ENCODE measurements at regions not wholly inside any gene's neighbourhood (a gene's known extent, or its start where the extent isn't known, plus 50 kb on each side); places are given as distances from the start of the nearest gene placed in this dataset.
A peak's percentile ranks its signal among the peaks of the same experiment; 100 is the strongest.

GRCh38 chr14:32019276-32019675 lies 57.8 kb upstream of the ARHGAP5 start:
- H3K27ac Mint-ChIP-seq (ENCODE audit: low read depth, unreplicated experiment), result peak overlapping the region; percentile 31
- intact Hi-C loops (cut with micrococcal nuclease), result no loop called here
- no peak for DNase-seq (ENCODE audit: unreplicated experiment)
- ChIA-PET CTCF (interaction anchor here (1.0 kb wide), 2 partner anchors 14 to 20 kb away, joined by 3 to 4 read pairs; no protein-coding TSS in a partner anchor), POLR2A (interaction anchor here (0.9 to 7.9 kb wide), 7 partner anchors 9 to 82 kb away, joined by 3 to 107 read pairs (median 4); partner anchors contain the start of gene ARHGAP5)
- no peaks in the 10 kb centered on the region for H3K36me3 Mint-ChIP-seq (ENCODE audit: insufficient read depth, unreplicated experiment)
- peaks cover 21% of the 10 kb centered on the region for H3K4me1 Mint-ChIP-seq (ENCODE audit: insufficient read depth, unreplicated experiment)
- no TSS peak for BruUV-seq (replicated peaks)
- H3K27me3 Mint-ChIP-seq (ENCODE audit: insufficient read depth, unreplicated experiment), result no peaks in the 10 kb centered on the region
- H3K9me3 Mint-ChIP-seq (ENCODE audit: unreplicated experiment), result no peaks in the 10 kb centered on the region
- no peak overlapping the region for H3K4me3 Mint-ChIP-seq (ENCODE audit: unreplicated experiment)
- TF ChIP-seq CTCF (IDR thresholded peaks at IDR 0.05; ENCODE audit: unreplicated experiment), result no peak

- no TSS peak for BruUV-seq (replicated peaks)
- POLR2A ChIA-PET, result interaction anchor here (0.7 to 7.9 kb wide), 8 partner anchors 10 to 601 kb away, joined by 3 to 107 read pairs (median 6); partner anchors contain the start of genes ARHGAP5 and HEATR5A
- peak overlapping the region; percentile 83 for H3K27ac Mint-ChIP-seq (ENCODE audit: low read depth, unreplicated experiment)
These were observed 56.2 kb upstream of the ARHGAP5 start for GRCh38 chr14:32020882-32021281.

GRCh38 chr14:32021341-32021740 lies 55.8 kb upstream of the ARHGAP5 start:
- no peak for DNase-seq (ENCODE audit: unreplicated experiment)
- Mint-ChIP-seq H3K4me3 (ENCODE audit: unreplicated experiment) (no peak overlapping the region), H3K4me1 (ENCODE audit: insufficient read depth, unreplicated experiment) (peaks cover 31% of the 10 kb centered on the region), H3K9me3 (ENCODE audit: unreplicated experiment) (no peaks in the 10 kb centered on the region), H3K27me3 (ENCODE audit: insufficient read depth, unreplicated experiment) (no peaks in the 10 kb centered on the region), H3K27ac (ENCODE audit: low read depth, unreplicated experiment) (peak overlapping the region; percentile 83), H3K36me3 (ENCODE audit: insufficient read depth, unreplicated experiment) (no peaks in the 10 kb centered on the region)
- intact Hi-C loops (cut with micrococcal nuclease), result loop anchor here (5.0 kb wide), 1 partner anchor 84 kb away; no protein-coding TSS in a partner anchor
- BruUV-seq (replicated peaks), result no TSS peak
- ChIA-PET CTCF (interaction anchor here (0.9 to 3.2 kb wide), 4 partner anchors 25 to 234 kb away, joined by 3 to 9 read pairs (median 4); no protein-coding TSS in a partner anchor), POLR2A (interaction anchor here (0.7 to 7.9 kb wide), 7 partner anchors 10 to 601 kb away, joined by 3 to 107 read pairs (median 19); partner anchors contain the start of genes ARHGAP5 and HEATR5A)
- no peak for TF ChIP-seq CTCF (IDR thresholded peaks at IDR 0.05; ENCODE audit: unreplicated experiment)

More at GRCh38 chr14:32020882-32021281, 56.2 kb upstream of the ARHGAP5 start:
- Mint-ChIP-seq H3K9me3 (ENCODE audit: unreplicated experiment) (no peaks in the 10 kb centered on the region), H3K4me3 (ENCODE audit: unreplicated experiment) (no peak overlapping the region), H3K4me1 (ENCODE audit: insufficient read depth, unreplicated experiment) (peaks cover 28% of the 10 kb centered on the region), H3K27me3 (ENCODE audit: insufficient read depth, unreplicated experiment) (no peaks in the 10 kb centered on the region), H3K36me3 (ENCODE audit: insufficient read depth, unreplicated experiment) (no peaks in the 10 kb centered on the region)
- intact Hi-C loops (cut with micrococcal nuclease), result loop anchor here (5.0 kb wide), 1 partner anchor 84 kb away; no protein-coding TSS in a partner anchor
- CTCF ChIA-PET, result interaction anchor here (0.8 to 3.2 kb wide), 4 partner anchors 25 to 230 kb away, joined by 3 to 9 read pairs (median 4); no protein-coding TSS in a partner anchor
- DNase-seq (ENCODE audit: unreplicated experiment), result no peak
- TF ChIP-seq CTCF (IDR thresholded peaks at IDR 0.05; ENCODE audit: unreplicated experiment), result no peak

GRCh38 chr14:32022525-32022924 lies 54.6 kb upstream of the ARHGAP5 start:
- no peaks in the 10 kb centered on the region for H3K9me3 Mint-ChIP-seq (ENCODE audit: unreplicated experiment)
- CTCF ChIA-PET, result interaction anchor here (0.5 to 3.2 kb wide), 6 partner anchors 9 to 230 kb away, joined by 3 to 10 read pairs (median 6); no protein-coding TSS in a partner anchor
- BruUV-seq (replicated peaks), result TSS peak; percentile 90

More at GRCh38 chr14:32022525-32022924, 54.6 kb upstream of the ARHGAP5 start:
- Mint-ChIP-seq H3K4me3 (ENCODE audit: unreplicated experiment) (no peak overlapping the region), H3K36me3 (ENCODE audit: insufficient read depth, unreplicated experiment) (no peaks in the 10 kb centered on the region), H3K4me1 (ENCODE audit: insufficient read depth, unreplicated experiment) (peaks cover 38% of the 10 kb centered on the region), H3K27ac (ENCODE audit: low read depth, unreplicated experiment) (peak overlapping the region; percentile 98), H3K27me3 (ENCODE audit: insufficient read depth, unreplicated experiment) (no peaks in the 10 kb centered on the region)
- peak; percentile 35 for DNase-seq (ENCODE audit: unreplicated experiment)
- POLR2A ChIA-PET, result interaction anchor here (0.5 to 7.9 kb wide), 19 partner anchors 8 to 846 kb away, joined by 3 to 107 read pairs (median 7); partner anchors contain the start of gene ARHGAP5
- no peak for TF ChIP-seq CTCF (IDR thresholded peaks at IDR 0.05; ENCODE audit: unreplicated experiment)
- intact Hi-C loops (cut with micrococcal nuclease), result loop anchor here (5.0 kb wide), 1 partner anchor 85 kb away; no protein-coding TSS in a partner anchor

Measured in MCF 10A (cell line).